K562 (cell line): ENCODE measurements at regions not wholly inside any gene's neighbourhood (a gene's known extent, or its start where the extent isn't known, plus 50 kb on each side); places are given as distances from the start of the nearest gene placed in this dataset.

Source experiments
- ESRRA ChIP-seq: fragments of 450-650 bp; IDR thresholded peaks from 2 replicates; pipeline ENCODE4 v1.6.1; 2014; ENCODE audit warnings: low read depth, mild to moderate bottlenecking, moderate library complexity, borderline replicate concordance
- KDM4B ChIP-seq, 2 experiments: fragments of 450-650 bp in 1 of 2; sonication (generic) in 1 of 2; IDR thresholded peaks; 2 replicates each; pipeline ENCODE4 v1.6.1; 2016 to 2017; ENCODE audit warnings: borderline replicate concordance in 2 of 2, antibody characterized with exemption in 1 of 2, low read depth in 1 of 2, mild to moderate bottlenecking in 1 of 2
- PCBP1 ChIP-seq: fragments of 200-400 bp; formaldehyde crosslinking; IDR thresholded peaks from 2 replicates; pipeline ENCODE4 v1.6.1; 2018; ENCODE audit warnings: mild to moderate bottlenecking, low read depth, low read length; ENCODE audit not compliant: poor library complexity, severe bottlenecking
- POLR2AphosphoS5 ChIP-seq: IDR thresholded peaks from 2 replicates; pipeline ENCODE4 v1.6.1; 2011; ENCODE audit warnings: mild to moderate bottlenecking, low read depth, low read length, moderate library complexity; ENCODE audit not compliant: control insufficient read depth, insufficient read depth
- ZKSCAN1 ChIP-seq: fragments of 150-350 bp; IDR thresholded peaks from 2 replicates; pipeline ENCODE4 v1.6.1; 2016; ENCODE audit warnings: low read depth, low read length
- TF ChIP-seq, protein P1 (sequence below), 3 experiments: IDR thresholded peaks in 2 of 3; conservative IDR thresholded peaks in 1 of 3; 2 replicates each; pipeline ENCODE4 v1.5.1; 2011 to 2012; ENCODE audit warnings: low read length in 3 of 3, mild to moderate bottlenecking in 3 of 3, control low read depth in 2 of 3, improper control_type of control experiment in 1 of 3, inconsistent platforms in 1 of 3, low read depth in 1 of 3, mixed read lengths in 1 of 3, moderate library complexity in 1 of 3; ENCODE audit not compliant: insufficient read depth in 2 of 3
- TF ChIP-seq, protein P2 (sequence below), 2 experiments: fragments of 450-650 bp; IDR thresholded peaks; 2 replicates each; pipeline ENCODE4 v1.6.1; 2016

DNA sequence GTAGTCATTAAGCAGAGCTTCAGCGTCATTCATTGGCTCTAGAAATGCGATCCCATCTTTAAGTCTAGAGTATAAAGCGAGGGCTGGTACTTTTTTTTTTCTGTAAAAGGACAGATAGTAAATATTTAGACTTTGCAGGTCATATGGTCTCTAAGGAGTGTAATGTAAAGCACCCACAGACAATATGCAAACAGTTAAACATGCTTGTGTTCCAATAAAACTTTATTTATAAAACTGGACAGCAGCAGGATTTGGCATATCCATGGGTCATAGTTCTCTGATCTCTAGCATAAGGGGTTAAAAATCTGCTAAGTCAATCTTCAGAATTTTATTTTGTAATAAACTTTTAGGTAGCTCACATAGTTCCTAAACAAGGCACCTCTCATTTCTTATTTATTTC, 226.8 kb upstream of the TBC1D5 start:
- no peak for TF ChIP-seq PCBP1
- TF ChIP-seq, protein P1, sequence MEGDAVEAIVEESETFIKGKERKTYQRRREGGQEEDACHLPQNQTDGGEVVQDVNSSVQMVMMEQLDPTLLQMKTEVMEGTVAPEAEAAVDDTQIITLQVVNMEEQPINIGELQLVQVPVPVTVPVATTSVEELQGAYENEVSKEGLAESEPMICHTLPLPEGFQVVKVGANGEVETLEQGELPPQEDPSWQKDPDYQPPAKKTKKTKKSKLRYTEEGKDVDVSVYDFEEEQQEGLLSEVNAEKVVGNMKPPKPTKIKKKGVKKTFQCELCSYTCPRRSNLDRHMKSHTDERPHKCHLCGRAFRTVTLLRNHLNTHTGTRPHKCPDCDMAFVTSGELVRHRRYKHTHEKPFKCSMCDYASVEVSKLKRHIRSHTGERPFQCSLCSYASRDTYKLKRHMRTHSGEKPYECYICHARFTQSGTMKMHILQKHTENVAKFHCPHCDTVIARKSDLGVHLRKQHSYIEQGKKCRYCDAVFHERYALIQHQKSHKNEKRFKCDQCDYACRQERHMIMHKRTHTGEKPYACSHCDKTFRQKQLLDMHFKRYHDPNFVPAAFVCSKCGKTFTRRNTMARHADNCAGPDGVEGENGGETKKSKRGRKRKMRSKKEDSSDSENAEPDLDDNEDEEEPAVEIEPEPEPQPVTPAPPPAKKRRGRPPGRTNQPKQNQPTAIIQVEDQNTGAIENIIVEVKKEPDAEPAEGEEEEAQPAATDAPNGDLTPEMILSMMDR (IDR thresholded peaks at IDR 0.05 in 2 of 3, conservative IDR thresholded peaks at IDR 0.05 in 1 of 3; ENCODE audit: insufficient read depth in 2 of 3, low read depth in 1 of 3, low read length in 3 of 3) = no peak
- TF ChIP-seq POLR2AphosphoS5 = no peak
- no peak for TF ChIP-seq ESRRA
- TF ChIP-seq, protein P2, sequence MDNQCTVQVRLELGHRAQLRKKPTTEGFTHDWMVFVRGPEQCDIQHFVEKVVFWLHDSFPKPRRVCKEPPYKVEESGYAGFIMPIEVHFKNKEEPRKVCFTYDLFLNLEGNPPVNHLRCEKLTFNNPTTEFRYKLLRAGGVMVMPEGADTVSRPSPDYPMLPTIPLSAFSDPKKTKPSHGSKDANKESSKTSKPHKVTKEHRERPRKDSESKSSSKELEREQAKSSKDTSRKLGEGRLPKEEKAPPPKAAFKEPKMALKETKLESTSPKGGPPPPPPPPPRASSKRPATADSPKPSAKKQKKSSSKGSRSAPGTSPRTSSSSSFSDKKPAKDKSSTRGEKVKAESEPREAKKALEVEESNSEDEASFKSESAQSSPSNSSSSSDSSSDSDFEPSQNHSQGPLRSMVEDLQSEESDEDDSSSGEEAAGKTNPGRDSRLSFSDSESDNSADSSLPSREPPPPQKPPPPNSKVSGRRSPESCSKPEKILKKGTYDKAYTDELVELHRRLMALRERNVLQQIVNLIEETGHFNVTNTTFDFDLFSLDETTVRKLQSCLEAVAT (IDR thresholded peaks at IDR 0.05) = no peak
- TF ChIP-seq ZKSCAN1 = no peak
- TF ChIP-seq KDM4B (IDR thresholded peaks at IDR 0.05; ENCODE audit: borderline replicate concordance in 2 of 2, low read depth in 1 of 2) = no peak
